Upper lobe of right lung (tissue), 1 donor: ENCODE measurements at regions not wholly inside any gene's neighbourhood (a gene's known extent, or its start where the extent isn't known, plus 50 kb on each side); places are given as distances from the start of the nearest gene placed in this dataset.

Experiments
- ATAC-seq: fragments of 200-7000 bp; cut with Tn5 transposase; one replicate; pipeline ENCODE4 v1.9.1; 2020; ENCODE audit warnings: mild to moderate bottlenecking, moderate library complexity
- DNase-seq: peaks from one replicate; pipeline ENCODE4 v3.0.0-alpha.2; 2020
- H3K27ac ChIP-seq: fragments of 200-600 bp; one replicate; pipeline ENCODE4 v1.8.0; 2022
- H3K27me3 ChIP-seq: fragments of 200-600 bp; one replicate; pipeline ENCODE4 v1.8.0; 2022; ENCODE audit warnings: mild to moderate bottlenecking
- H3K36me3 ChIP-seq: fragments of 200-600 bp; one replicate; pipeline ENCODE4 v1.8.0; 2022
- H3K4me1 ChIP-seq: fragments of 200-600 bp; one replicate; pipeline ENCODE4 v1.8.0; 2022
- H3K4me3 ChIP-seq: fragments of 200-600 bp; one replicate; pipeline ENCODE4 v1.8.0; 2022; ENCODE audit warnings: mild to moderate bottlenecking
- H3K9me3 ChIP-seq: fragments of 200-600 bp; one replicate; pipeline ENCODE4 v1.8.0; 2022
- intact Hi-C: fragments of 100-400 bp; cut with DNase I; formaldehyde crosslinking; loops from one replicate; pipeline ENCODE4 v1.11.0; 2022
- TF ChIP-seq, protein P1 (sequence below): fragments of 200-600 bp; IDR thresholded peaks from one replicate; pipeline ENCODE4 v1.8.0; 2022; ENCODE audit warnings: antibody characterized with exemption
- donor health status: DM: no; HTN: yes; CAD: no; lungs with severe emphysema.

DNA sequence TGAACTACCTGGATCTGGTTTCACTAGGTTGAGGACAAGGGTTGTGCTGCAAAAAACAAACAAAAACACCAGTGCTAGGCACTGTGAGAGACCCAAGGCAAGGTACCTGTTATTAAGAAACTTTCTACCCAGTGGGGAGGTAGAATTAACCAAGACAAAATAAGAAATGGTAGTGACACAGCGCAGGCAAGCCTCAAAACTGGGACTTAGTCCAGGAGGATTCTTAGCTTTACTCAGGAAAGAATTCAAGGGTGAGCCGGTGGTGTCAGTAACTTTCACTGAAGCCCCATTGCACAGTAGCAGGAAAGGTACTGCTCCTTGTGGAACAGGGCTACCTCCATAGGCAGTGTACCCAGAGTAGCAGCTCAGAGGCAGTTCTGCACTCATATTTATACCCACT is 131.6 kb downstream of the SCG2 start:
- H3K4me1 ChIP-seq, result no peaks in the 10 kb centered on the region
- H3K9me3 ChIP-seq, result no peaks in the 10 kb centered on the region
- H3K4me3 ChIP-seq, result no peak overlapping the region
- intact Hi-C loops, result no loop called here
- H3K27me3 ChIP-seq, result no peaks in the 10 kb centered on the region
- DNase-seq (no peak), ATAC-seq (no peak)
- no peak overlapping the region for H3K27ac ChIP-seq
- H3K36me3 ChIP-seq, result no peaks in the 10 kb centered on the region
- TF ChIP-seq, protein P1, sequence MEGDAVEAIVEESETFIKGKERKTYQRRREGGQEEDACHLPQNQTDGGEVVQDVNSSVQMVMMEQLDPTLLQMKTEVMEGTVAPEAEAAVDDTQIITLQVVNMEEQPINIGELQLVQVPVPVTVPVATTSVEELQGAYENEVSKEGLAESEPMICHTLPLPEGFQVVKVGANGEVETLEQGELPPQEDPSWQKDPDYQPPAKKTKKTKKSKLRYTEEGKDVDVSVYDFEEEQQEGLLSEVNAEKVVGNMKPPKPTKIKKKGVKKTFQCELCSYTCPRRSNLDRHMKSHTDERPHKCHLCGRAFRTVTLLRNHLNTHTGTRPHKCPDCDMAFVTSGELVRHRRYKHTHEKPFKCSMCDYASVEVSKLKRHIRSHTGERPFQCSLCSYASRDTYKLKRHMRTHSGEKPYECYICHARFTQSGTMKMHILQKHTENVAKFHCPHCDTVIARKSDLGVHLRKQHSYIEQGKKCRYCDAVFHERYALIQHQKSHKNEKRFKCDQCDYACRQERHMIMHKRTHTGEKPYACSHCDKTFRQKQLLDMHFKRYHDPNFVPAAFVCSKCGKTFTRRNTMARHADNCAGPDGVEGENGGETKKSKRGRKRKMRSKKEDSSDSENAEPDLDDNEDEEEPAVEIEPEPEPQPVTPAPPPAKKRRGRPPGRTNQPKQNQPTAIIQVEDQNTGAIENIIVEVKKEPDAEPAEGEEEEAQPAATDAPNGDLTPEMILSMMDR, result no peak

DNA sequence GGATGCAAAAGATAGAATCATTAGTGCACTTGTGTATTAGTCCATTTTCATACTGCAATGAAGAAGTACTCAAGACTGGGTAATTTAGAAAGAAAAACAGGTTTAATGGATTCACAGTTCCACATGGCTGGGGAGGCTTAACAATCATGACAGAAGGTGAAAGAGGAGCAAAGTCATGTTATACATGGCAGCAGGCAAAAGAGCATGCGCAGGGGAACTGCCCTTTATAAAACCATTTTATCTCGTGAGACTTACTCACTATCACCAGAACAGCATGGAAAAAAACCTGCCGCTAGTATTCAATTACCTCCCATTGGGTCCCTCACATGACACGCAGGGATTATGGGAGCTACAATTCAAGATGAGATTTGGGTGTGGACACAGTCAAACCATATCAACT is 129.4 kb downstream of the SCG2 start:
- TF ChIP-seq, protein P1, result no peak
- no peaks in the 10 kb centered on the region for H3K9me3 ChIP-seq
- no peak overlapping the region for H3K4me3 ChIP-seq
- DNase-seq (no peak), ATAC-seq (no peak)
- no peak overlapping the region for H3K27ac ChIP-seq
- H3K27me3 ChIP-seq, result no peaks in the 10 kb centered on the region
- intact Hi-C loops, result no loop called here
- no peaks in the 10 kb centered on the region for H3K36me3 ChIP-seq
- no peaks in the 10 kb centered on the region for H3K4me1 ChIP-seq

DNA sequence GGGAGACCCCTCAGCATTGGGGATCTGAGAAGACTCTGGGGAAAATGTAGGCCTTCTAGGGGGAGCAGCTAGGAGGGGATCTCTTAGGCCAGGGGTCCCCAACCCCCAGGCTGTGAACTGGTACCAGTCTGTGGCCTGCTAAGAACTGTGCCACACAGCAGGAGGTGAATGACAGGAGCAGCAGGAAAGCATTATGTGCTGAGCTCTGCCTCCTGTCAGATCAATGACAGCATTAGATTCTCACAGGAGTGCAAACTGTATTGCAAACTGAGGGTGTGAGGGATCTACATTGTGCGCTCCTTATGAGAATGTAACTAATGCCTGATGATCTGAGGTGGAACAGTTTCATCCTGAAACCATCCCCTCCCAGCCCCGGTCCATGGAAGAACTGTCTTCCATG is 127.3 kb downstream of the SCG2 start:
- Histone ChIP-seq H3K4me1 (no peaks in the 10 kb centered on the region), H3K9me3 (no peaks in the 10 kb centered on the region), H3K4me3 (no peak overlapping the region), H3K27me3 (no peaks in the 10 kb centered on the region), H3K36me3 (no peaks in the 10 kb centered on the region), H3K27ac (no peak overlapping the region)
- DNase-seq, result no peak
- TF ChIP-seq, protein P1, result no peak
- ATAC-seq, result no peak
- intact Hi-C loops, result no loop called here

DNA sequence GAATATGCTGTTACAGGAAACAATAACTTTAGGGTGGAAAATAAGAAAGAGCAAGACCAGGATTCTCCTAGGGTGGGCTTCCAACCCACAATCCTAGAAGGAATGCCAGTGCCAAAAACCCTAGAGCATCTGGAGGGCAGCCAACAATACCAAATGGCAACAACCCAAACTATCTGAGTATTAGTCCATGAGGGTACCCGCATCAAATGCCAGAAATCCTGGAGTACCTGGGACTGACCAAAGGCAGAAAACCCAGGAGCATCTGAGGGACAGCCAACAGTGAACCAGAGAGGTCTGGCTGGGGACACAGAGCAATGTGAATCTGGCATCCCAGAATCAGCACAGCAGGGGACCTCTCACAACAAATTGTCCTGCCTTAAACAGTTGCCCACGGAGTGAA is 126.3 kb downstream of the SCG2 start:
- no peak for DNase-seq
- intact Hi-C loops, result no loop called here
- TF ChIP-seq, protein P1, result no peak
- ATAC-seq, result no peak
- Histone ChIP-seq H3K4me1 (no peaks in the 10 kb centered on the region), H3K27ac (no peak overlapping the region), H3K36me3 (no peaks in the 10 kb centered on the region), H3K27me3 (no peaks in the 10 kb centered on the region), H3K4me3 (no peak overlapping the region), H3K9me3 (no peaks in the 10 kb centered on the region)

DNA sequence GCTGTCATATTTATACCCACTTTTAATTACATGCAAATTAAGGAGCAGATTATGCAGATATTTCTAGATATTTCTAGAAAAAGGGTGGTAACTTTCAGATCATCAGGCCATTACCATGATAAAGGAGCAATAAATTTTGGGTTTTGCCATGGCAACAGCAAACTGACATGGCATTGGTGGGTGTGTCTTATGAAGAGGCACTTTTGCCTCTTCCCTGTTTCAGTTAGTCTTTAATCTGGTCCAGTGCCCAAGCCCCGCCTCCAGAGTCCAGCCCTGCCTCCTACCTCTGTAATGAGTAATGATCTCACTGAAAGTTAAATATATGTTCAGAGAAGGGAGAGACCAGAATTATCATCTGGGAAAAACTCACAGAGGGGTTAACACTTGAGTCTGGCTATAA is 124.8 kb downstream of the SCG2 start:
- Histone ChIP-seq H3K4me1 (no peaks in the 10 kb centered on the region), H3K9me3 (no peaks in the 10 kb centered on the region), H3K4me3 (no peak overlapping the region), H3K36me3 (no peaks in the 10 kb centered on the region), H3K27ac (no peak overlapping the region), H3K27me3 (no peaks in the 10 kb centered on the region)
- ATAC-seq (no peak), DNase-seq (no peak)
- intact Hi-C loops, result no loop called here
- TF ChIP-seq, protein P1, result no peak

DNA sequence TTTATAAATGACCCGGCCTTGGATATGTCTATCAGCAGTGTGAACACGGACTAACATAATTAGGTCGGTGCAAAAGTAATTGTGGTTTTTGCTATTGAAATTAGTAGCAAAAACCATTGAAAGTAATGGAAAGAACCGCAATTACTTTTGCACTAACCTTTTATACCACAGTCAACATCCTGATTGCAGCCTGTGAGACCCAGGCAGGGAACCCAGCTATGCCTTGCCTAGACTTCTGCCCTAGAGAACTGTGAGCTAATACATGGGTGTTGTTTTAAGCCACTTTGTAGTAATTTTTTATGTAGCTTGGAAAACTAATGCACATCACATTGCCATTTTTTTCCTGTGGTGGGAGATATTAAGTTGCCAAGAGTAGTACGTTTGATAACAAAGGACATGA is 120.7 kb downstream of the SCG2 start:
- no peak overlapping the region for H3K4me3 ChIP-seq
- H3K9me3 ChIP-seq, result no peaks in the 10 kb centered on the region
- H3K4me1 ChIP-seq, result no peaks in the 10 kb centered on the region
- TF ChIP-seq, protein P1, result no peak
- H3K27me3 ChIP-seq, result no peaks in the 10 kb centered on the region
- H3K36me3 ChIP-seq, result no peaks in the 10 kb centered on the region
- no peak for ATAC-seq
- H3K27ac ChIP-seq, result no peak overlapping the region
- no peak for DNase-seq
- intact Hi-C loops, result no loop called here
